ENCODE measurements at regions not wholly inside any gene's neighbourhood (a gene's known extent, or its start where the extent isn't known, plus 50 kb on each side); places are given as distances from the start of the nearest gene placed in this dataset.

- no peaks in the 10 kb centered on the region for H3K9me3 Mint-ChIP-seq
- H3K27me3 Mint-ChIP-seq (ENCODE audit: low read depth) = no peaks in the 10 kb centered on the region
- DNase-seq (ENCODE audit: low read depth, low spot score) = no peak
- H3K27ac Mint-ChIP-seq (ENCODE audit: unreplicated experiment) = no peak overlapping the region
- H3K36me3 Mint-ChIP-seq (ENCODE audit: low read depth) = peaks cover 10% of the 10 kb centered on the region
- TF ChIP-seq, protein P1, sequence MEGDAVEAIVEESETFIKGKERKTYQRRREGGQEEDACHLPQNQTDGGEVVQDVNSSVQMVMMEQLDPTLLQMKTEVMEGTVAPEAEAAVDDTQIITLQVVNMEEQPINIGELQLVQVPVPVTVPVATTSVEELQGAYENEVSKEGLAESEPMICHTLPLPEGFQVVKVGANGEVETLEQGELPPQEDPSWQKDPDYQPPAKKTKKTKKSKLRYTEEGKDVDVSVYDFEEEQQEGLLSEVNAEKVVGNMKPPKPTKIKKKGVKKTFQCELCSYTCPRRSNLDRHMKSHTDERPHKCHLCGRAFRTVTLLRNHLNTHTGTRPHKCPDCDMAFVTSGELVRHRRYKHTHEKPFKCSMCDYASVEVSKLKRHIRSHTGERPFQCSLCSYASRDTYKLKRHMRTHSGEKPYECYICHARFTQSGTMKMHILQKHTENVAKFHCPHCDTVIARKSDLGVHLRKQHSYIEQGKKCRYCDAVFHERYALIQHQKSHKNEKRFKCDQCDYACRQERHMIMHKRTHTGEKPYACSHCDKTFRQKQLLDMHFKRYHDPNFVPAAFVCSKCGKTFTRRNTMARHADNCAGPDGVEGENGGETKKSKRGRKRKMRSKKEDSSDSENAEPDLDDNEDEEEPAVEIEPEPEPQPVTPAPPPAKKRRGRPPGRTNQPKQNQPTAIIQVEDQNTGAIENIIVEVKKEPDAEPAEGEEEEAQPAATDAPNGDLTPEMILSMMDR (conservative IDR thresholded peaks at IDR 0.05) = no peak
- peaks cover 17% of the 10 kb centered on the region for H3K4me1 Mint-ChIP-seq
- no peak overlapping the region for H3K4me3 Mint-ChIP-seq
Measured at GRCh38 chr16:27737513-27737912, 187.6 kb downstream of the KATNIP start.

Measured in neural crest cell (in vitro differentiated cells).